Sigmoid colon (tissue), 6 donors: ENCODE measurements at regions not wholly inside any gene's neighbourhood (a gene's known extent, or its start where the extent isn't known, plus 50 kb on each side); places are given as distances from the start of the nearest gene placed in this dataset.

Source experiments
- DNase-seq: peaks from one replicate; pipeline ENCODE4 v3.0.0-alpha.2; 2019
- H3K27ac ChIP-seq, 4 donors: fragments of 200-600 bp; sonication (generic); one replicate each; pipeline ENCODE4 v1.5.1; 2016 to 2019; ENCODE audit warnings: mild to moderate bottlenecking in 1 of 4
- H3K27me3 ChIP-seq, 3 donors: fragments of 200-600 bp; sonication (generic); one replicate each; pipeline ENCODE4 v1.5.1; 2019; ENCODE audit warnings: mild to moderate bottlenecking in 1 of 3
- H3K36me3 ChIP-seq, 4 donors: fragments of 200-600 bp; sonication (generic); one replicate each; pipeline ENCODE4 v1.5.1; 2016 to 2019
- H3K4me1 ChIP-seq, 4 donors: fragments of 200-600 bp; sonication (generic); one replicate each; pipeline ENCODE4 v1.5.1; 2017 to 2019
- H3K4me3 ChIP-seq, 4 donors: fragments of 200-600 bp; sonication (generic); one replicate each; pipeline ENCODE4 v1.5.1; 2017 to 2019; ENCODE audit warnings: mild to moderate bottlenecking in 2 of 4, moderate library complexity in 1 of 4
- H3K9me3 ChIP-seq, 4 donors: fragments of 200-600 bp in 3 of 4; sonication (generic) in 3 of 4; one replicate each; pipeline versions ENCODE4 v1.5.1 to v1.6.1; 2013 to 2019
- EP300 ChIP-seq, 4 donors: sonication (generic); formaldehyde crosslinking; IDR thresholded peaks; one replicate each; pipeline ENCODE4 v1.6.1; 2017; ENCODE audit warnings: antibody characterized with exemption in 4 of 4
- POLR2A ChIP-seq, 2 donors: fragments of 450-650 bp; IDR thresholded peaks; one replicate each; pipeline ENCODE4 v1.6.1; 2016; ENCODE audit warnings: antibody characterized with exemption in 2 of 2, mild to moderate bottlenecking in 2 of 2, moderate library complexity in 2 of 2
- POLR2AphosphoS5 ChIP-seq, 4 donors: sonication (generic); formaldehyde crosslinking; IDR thresholded peaks; one replicate each; pipeline ENCODE4 v1.6.1; 2017; ENCODE audit warnings: antibody characterized with exemption in 4 of 4
- WGBS, 2 donors: extraction: QIAGEN DNeasy Blood & Tissue Kit; methylation state at CpG; one replicate each; pipeline ENCODE4 v1.1.7; 2013; 5-methylcytosine and 5-hydroxymethylcytosine counted together
- intact Hi-C: fragments of 100-400 bp; cut with DNase I; formaldehyde crosslinking; loops from one replicate; pipeline ENCODE4 v1.15.1; 2023
- TF ChIP-seq, protein P1 (sequence below), 4 experiments: fragments of 450-650 bp in 3 of 4; fragments of 200-600 bp in 1 of 4; IDR thresholded peaks; one replicate each; pipeline ENCODE4 v1.5.1; 2016 to 2019; ENCODE audit warnings: antibody characterized with exemption in 4 of 4, mild to moderate bottlenecking in 3 of 4, moderate library complexity in 2 of 4
- donor health status: healthy with polysubstance abuse.
- donor health status: healthy.

DNA sequence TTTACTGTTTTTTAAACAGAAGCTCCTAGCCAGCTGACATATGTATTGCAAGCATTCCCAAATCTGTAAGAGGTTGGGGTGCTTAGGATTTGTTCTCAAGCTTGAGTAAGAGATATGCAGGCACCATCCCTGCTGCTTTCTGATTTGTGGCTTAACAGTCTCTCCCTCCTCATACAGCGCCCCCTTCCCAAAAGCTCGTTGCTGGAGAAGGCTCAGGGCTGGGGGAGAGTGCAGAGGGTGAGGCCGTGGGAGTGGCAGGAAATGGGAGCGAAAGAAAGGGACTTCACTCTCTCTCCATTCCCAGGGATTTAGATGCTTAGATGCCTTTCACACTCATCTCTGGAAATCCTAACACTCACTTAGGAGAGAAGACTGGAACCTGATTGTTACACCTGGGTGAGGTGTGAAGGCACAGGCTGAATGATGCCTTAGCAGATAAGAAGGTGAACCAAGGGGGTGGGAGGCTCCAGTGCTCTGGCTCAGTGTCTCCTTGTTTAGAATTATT, 172.0 kb downstream of the C12orf75 start:
- Histone ChIP-seq H3K27ac (no peak overlapping the region), H3K27me3 (no peaks in the 10 kb centered on the region), H3K4me3 (no peak overlapping the region), H3K4me1 (no peaks in the 10 kb centered on the region), H3K36me3 (no peaks in the 10 kb centered on the region), H3K9me3 (no peaks in the 10 kb centered on the region)
- 36 to 42% methylated on average over 4 of the region's 4 CpGs for WGBS, 2 donors
- intact Hi-C loops: no loop called here
- no peak for TF ChIP-seq POLR2AphosphoS5 (IDR thresholded peaks at IDR 0.05)
- TF ChIP-seq EP300 (IDR thresholded peaks at IDR 0.05): no peak
- TF ChIP-seq POLR2A (IDR thresholded peaks at IDR 0.05): no peak
- TF ChIP-seq, protein P1, sequence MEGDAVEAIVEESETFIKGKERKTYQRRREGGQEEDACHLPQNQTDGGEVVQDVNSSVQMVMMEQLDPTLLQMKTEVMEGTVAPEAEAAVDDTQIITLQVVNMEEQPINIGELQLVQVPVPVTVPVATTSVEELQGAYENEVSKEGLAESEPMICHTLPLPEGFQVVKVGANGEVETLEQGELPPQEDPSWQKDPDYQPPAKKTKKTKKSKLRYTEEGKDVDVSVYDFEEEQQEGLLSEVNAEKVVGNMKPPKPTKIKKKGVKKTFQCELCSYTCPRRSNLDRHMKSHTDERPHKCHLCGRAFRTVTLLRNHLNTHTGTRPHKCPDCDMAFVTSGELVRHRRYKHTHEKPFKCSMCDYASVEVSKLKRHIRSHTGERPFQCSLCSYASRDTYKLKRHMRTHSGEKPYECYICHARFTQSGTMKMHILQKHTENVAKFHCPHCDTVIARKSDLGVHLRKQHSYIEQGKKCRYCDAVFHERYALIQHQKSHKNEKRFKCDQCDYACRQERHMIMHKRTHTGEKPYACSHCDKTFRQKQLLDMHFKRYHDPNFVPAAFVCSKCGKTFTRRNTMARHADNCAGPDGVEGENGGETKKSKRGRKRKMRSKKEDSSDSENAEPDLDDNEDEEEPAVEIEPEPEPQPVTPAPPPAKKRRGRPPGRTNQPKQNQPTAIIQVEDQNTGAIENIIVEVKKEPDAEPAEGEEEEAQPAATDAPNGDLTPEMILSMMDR (IDR thresholded peaks at IDR 0.05): no peak
- DNase-seq: no peak

DNA sequence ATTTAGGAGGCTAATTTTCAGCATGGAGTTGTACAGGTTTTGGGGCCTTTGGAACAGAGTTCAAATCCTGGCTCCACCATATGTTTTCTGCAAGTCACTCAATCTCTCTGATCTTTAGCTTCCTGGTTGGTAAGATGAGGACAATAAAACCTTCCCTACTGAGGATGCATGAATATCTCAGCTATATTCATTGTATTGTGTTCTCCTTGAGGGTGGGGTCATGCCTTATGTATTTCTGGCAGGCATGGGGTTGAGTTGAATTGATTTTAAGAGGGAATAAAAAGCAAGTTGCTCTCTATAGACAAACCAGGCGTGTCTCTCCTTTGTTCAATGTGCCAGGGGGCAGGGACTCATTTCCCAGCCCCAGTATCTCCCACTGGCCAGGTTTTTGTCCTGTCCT, 173.1 kb downstream of the C12orf75 start:
- H3K27ac ChIP-seq: no peak overlapping the region
- no peaks in the 10 kb centered on the region for H3K27me3 ChIP-seq
- TF ChIP-seq POLR2A (IDR thresholded peaks at IDR 0.05): no peak
- no peak for TF ChIP-seq POLR2AphosphoS5 (IDR thresholded peaks at IDR 0.05)
- TF ChIP-seq EP300 (IDR thresholded peaks at IDR 0.05): no peak
- TF ChIP-seq, protein P1 (IDR thresholded peaks at IDR 0.05): no peak
- H3K4me3 ChIP-seq: no peak overlapping the region
- WGBS, 2 donors: 56 to 86% methylated on average over 1 of the region's 1 CpG
- H3K9me3 ChIP-seq: no peaks in the 10 kb centered on the region
- H3K36me3 ChIP-seq: no peaks in the 10 kb centered on the region
- DNase-seq: no peak
- H3K4me1 ChIP-seq: no peaks in the 10 kb centered on the region
- intact Hi-C loops: no loop called here

DNA sequence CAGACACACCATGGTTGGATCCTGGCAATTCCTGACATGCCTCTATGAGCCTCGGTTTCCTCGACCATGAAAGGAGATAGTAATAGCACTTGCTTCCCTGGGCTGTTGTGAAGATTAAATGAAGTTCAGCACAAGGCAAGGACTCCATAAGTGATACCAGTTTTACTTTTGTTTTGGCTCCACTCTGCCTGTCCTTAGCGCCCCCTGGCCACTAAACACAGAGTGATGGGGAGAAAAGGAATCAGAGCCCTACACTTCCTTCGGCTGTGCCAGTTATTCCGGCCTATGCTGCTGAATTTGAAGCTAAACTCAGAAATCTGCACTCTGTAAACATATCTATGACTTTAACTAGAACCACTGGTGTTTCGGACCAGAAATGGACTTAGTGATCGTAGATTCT, 173.8 kb downstream of the C12orf75 start:
- Histone ChIP-seq H3K4me1 (no peaks in the 10 kb centered on the region), H3K27ac (no peak overlapping the region), H3K36me3 (no peaks in the 10 kb centered on the region), H3K9me3 (no peaks in the 10 kb centered on the region), H3K4me3 (no peak overlapping the region), H3K27me3 (no peaks in the 10 kb centered on the region)
- intact Hi-C loops: no loop called here
- TF ChIP-seq, protein P1 (IDR thresholded peaks at IDR 0.05): no peak
- TF ChIP-seq EP300 (IDR thresholded peaks at IDR 0.05) (no peak), POLR2A (IDR thresholded peaks at IDR 0.05) (no peak), POLR2AphosphoS5 (IDR thresholded peaks at IDR 0.05) (no peak)
- DNase-seq: no peak
- 88 to 89% methylated on average over 7 of the region's 7 CpGs for WGBS, 2 donors

DNA sequence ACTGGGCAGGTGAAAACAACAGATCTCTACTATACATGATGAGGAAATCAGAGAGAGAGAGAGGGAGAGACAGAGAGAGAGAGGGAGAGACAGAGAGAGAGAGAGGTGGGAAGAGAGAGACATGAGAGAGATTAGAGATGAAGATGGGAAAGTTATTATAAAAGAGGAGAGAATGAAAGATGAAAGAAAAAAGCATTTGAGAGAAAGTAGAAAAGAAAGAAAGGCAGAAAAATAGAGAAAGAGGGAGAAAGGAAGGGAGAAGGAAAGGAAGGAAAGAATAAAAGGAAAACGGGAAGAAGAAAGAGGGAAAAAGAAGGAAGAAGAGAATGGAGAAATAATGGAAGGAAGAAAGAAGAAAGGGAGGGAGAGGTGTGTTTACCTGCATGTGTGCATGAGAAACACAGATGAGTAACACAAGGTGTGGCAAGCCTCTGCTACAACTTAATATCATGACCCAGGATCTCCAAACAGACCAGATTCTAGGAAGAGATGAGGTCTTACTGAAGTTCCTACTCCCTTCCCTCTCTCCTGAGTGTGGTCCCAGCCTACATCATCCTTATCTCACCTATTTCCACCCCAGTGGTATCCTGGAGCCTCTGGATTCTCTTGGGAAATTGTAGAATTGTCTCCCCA, 176.3 kb downstream of the C12orf75 start:
- intact Hi-C loops: no loop called here
- Histone ChIP-seq H3K27me3 (no peaks in the 10 kb centered on the region), H3K36me3 (no peaks in the 10 kb centered on the region), H3K9me3 (no peaks in the 10 kb centered on the region), H3K4me1 (no peaks in the 10 kb centered on the region), H3K4me3 (no peak overlapping the region), H3K27ac (no peak overlapping the region)
- DNase-seq: no peak
- TF ChIP-seq POLR2AphosphoS5 (IDR thresholded peaks at IDR 0.05) (no peak), POLR2A (IDR thresholded peaks at IDR 0.05) (no peak), EP300 (IDR thresholded peaks at IDR 0.05) (no peak)
- TF ChIP-seq, protein P1 (IDR thresholded peaks at IDR 0.05): no peak
- 75 to 81% methylated on average over 1 of the region's 1 CpG for WGBS, 2 donors
